ENCODE measurements at regions not wholly inside any gene's neighbourhood (a gene's known extent, or its start where the extent isn't known, plus 50 kb on each side); places are given as distances from the start of the nearest gene placed in this dataset.

- TF ChIP-seq FOXO4 (CRISPR knock-in tag; conservative IDR thresholded peaks at IDR 0.05), result no peak
- no peak for TF ChIP-seq MXD3 (CRISPR knock-in tag; IDR thresholded peaks at IDR 0.05)
- no peak for TF ChIP-seq AHR (CRISPR knock-in tag; IDR thresholded peaks at IDR 0.05)
- TF ChIP-seq NCOR1 (IDR thresholded peaks at IDR 0.05; ENCODE audit: borderline replicate concordance, low read length), result peak; percentile 55; the same call in 1 of the 2 replicates
- no peak for TF ChIP-seq ZNF367 (CRISPR knock-in tag; IDR thresholded peaks at IDR 0.05; ENCODE audit: borderline replicate concordance)
- no peak for TF ChIP-seq NFATC3 (CRISPR knock-in tag; IDR thresholded peaks at IDR 0.05)
- peak; percentile 94 for TF ChIP-seq PHF21A (CRISPR knock-in tag; IDR thresholded peaks at IDR 0.05)
- no peak for TF ChIP-seq ATF4 (CRISPR knock-in tag; IDR thresholded peaks at IDR 0.05)
- peak; percentile 89 for TF ChIP-seq RCOR2 (CRISPR knock-in tag; IDR thresholded peaks at IDR 0.05)
- no peak for TF ChIP-seq NFKB2 (CRISPR knock-in tag; IDR thresholded peaks at IDR 0.05; ENCODE audit: borderline replicate concordance)
- TF ChIP-seq DRAP1 (CRISPR knock-in tag; IDR thresholded peaks at IDR 0.05), result peak; percentile 64
- TF ChIP-seq ZNF775 (CRISPR knock-in tag; IDR thresholded peaks at IDR 0.05; ENCODE audit: borderline replicate concordance), result no peak
- TF ChIP-seq ADNP (CRISPR knock-in tag; IDR thresholded peaks at IDR 0.05), result no peak
- no peak for TF ChIP-seq ZNF569 (CRISPR knock-in tag; IDR thresholded peaks at IDR 0.05; ENCODE audit: borderline replicate concordance)
- TF ChIP-seq MTF2 (CRISPR knock-in tag; IDR thresholded peaks at IDR 0.05; ENCODE audit: borderline replicate concordance), result peak; percentile 58; the same call in 1 of the 2 replicates
- no peak; the same call in 1 of the 2 replicates for TF ChIP-seq CBX5 (CRISPR knock-in tag; IDR thresholded peaks at IDR 0.05; ENCODE audit: borderline replicate concordance)
- TF ChIP-seq FOXJ3 (CRISPR knock-in tag; IDR thresholded peaks at IDR 0.05; ENCODE audit: borderline replicate concordance), result no peak
- peak; percentile 36; the same call in 1 of the 2 replicates for TF ChIP-seq PHF8 (CRISPR knock-in tag; IDR thresholded peaks at IDR 0.05)
- no peak for TF ChIP-seq ELF4 (CRISPR knock-in tag; IDR thresholded peaks at IDR 0.05; ENCODE audit: borderline replicate concordance)
- TF ChIP-seq KLF9 (CRISPR knock-in tag; IDR thresholded peaks at IDR 0.05; ENCODE audit: low read depth), result 0 out of 2 replicates have a peak, but pooled peaks have one; percentile 72
- no peak for TF ChIP-seq ZFP82 (CRISPR knock-in tag; IDR thresholded peaks at IDR 0.05; ENCODE audit: borderline replicate concordance)
- peak; percentile 76 for TF ChIP-seq ZNF574 (CRISPR knock-in tag; IDR thresholded peaks at IDR 0.05)
- no peak for TF ChIP-seq FOSL1 (CRISPR knock-in tag; IDR thresholded peaks at IDR 0.05; ENCODE audit: borderline replicate concordance)
- no peak for TF ChIP-seq KAT2B (IDR thresholded peaks at IDR 0.05; ENCODE audit: borderline replicate concordance, low read depth, low read length)
These were observed 883.9 kb downstream of the BRD1 start (continued) for GRCh38 chr22:48943567-48944432.

Measured in HepG2 (cell line).